LNCaP clone FGC (cell line): ENCODE measurements at regions not wholly inside any gene's neighbourhood (a gene's known extent, or its start where the extent isn't known, plus 50 kb on each side); places are given as distances from the start of the nearest gene placed in this dataset.

Experiments used
- DNase-seq: peaks from one replicate; pipeline ENCODE4 v3.0.0-alpha.2; 2011; ENCODE audit warnings: low read depth
- H3K4me3 ChIP-seq: 2 replicates; pipeline ENCODE4 v1.5.1; 2011; ENCODE audit warnings: mild to moderate bottlenecking, low read depth, low read length, control low read depth
- TF ChIP-seq, protein P1 (sequence below): IDR thresholded peaks from 2 replicates; pipeline ENCODE4 v1.5.1; 2012; ENCODE audit warnings: mild to moderate bottlenecking; ENCODE audit not compliant: control insufficient read depth, insufficient read depth; ENCODE audit errors: extremely low read depth

DNA sequence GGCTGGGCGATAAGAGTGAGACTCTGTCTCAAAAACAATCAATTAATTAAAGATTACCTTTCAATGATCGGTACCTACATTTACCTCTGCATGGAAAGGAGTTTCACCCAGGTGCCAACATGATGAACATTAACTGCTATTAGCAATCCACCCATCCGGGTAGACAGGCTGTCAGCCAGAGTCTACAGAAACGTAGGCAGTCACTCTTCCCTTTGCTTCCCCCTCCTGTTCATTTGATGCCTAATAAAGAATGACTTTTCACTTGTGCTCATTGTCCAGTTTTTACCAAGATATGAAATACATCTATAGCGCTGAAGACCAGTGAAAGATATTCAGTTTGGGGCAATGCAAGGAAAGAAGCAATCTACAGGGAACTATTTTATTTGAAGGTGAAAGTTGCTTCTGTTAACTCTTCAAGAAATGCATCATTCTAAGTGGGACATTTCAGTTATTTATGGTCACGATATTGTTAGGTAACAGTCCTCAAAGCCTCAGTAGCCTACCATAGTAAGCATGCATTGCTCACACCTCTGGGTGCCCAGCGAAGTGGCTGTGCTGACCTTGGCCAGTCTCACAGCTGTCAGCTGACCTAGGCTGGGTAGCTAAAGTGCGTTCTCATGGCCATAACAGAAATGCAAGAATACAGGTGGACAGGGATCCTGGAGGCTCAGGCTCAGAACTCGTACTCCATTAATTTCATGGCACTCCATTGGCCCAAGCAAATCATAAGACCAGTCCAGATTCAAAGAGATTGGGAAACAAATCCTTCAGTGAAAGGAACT is 87.2 kb upstream of the DMRT1 start:
- DNase-seq = no peak
- TF ChIP-seq, protein P1, sequence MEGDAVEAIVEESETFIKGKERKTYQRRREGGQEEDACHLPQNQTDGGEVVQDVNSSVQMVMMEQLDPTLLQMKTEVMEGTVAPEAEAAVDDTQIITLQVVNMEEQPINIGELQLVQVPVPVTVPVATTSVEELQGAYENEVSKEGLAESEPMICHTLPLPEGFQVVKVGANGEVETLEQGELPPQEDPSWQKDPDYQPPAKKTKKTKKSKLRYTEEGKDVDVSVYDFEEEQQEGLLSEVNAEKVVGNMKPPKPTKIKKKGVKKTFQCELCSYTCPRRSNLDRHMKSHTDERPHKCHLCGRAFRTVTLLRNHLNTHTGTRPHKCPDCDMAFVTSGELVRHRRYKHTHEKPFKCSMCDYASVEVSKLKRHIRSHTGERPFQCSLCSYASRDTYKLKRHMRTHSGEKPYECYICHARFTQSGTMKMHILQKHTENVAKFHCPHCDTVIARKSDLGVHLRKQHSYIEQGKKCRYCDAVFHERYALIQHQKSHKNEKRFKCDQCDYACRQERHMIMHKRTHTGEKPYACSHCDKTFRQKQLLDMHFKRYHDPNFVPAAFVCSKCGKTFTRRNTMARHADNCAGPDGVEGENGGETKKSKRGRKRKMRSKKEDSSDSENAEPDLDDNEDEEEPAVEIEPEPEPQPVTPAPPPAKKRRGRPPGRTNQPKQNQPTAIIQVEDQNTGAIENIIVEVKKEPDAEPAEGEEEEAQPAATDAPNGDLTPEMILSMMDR = no peak
- no peak overlapping the region for H3K4me3 ChIP-seq

DNA sequence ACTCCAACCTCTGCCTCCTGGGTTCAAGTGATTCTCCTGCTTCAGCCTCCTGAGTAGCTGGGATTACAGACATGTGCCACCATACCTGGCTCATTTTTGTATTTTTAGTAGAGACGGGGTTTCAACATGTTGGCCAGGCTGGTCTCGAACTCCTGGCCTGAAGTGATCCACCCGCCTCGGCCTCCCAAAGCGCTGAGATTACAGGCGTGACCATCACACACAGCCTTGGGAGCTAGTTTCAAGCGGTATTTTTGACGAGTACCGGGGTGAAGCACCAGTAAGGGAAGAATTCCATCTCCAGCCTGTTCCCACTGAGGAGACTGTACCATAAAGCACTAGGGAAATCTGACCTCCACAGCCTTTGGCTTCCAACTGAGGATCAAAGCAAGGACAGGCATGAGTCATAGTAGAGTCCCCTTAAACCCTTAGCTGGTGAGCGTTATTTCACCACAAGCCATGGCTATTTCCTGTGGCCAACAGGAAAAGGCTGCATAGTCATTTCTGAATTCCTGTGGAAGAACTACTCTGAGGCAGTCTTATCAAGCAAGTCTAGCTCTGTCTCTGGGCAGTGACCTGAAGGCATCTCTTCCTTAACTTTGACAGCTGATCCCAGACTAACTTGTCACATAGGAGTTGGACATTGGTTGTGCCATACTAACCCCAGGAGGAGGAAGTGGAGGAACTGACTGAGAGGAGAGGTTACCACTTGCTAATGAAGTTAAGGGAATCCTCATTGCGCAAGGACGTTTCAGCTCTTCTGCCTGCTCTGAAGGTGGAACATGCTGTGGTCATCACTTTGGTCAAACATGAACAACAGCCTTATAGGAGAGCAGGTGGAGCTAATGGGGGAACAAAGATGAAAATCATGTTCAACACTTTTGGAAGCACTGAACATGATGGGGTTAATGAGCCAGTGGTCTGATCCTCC is 85.8 kb upstream of the DMRT1 start:
- TF ChIP-seq, protein P1 = no peak
- H3K4me3 ChIP-seq = no peak overlapping the region
- DNase-seq = no peak

DNA sequence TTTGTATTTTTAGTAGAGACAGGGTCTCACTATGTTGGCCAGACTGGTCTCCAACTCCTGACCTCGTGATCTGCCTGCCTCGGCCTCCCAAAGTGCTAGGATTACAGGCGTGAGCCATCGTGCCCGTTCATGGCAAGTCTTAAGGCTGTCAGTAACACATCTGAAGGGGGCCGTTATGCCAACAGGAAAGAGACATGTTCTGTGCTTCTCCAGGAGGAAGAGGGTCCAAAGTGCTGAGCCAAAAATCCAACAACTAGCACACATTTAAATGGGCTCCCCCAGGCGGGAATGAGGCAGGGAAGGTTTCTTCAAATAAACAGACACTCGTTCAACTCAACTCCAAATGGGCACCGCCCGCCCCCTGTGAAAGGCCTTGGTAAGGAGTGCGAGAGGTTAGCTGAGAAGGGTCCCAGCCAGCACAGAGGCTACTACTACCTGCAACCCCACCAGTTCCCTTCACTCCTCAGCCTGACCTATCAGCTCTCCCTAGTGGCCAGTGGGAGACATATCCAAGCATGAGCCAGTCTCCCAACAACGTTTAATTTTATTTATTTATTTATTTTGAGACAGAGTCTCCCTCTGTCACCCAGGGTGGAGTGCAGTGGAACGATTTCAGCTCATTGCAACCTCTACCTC is 84.1 kb upstream of the DMRT1 start:
- DNase-seq = no peak
- no peak overlapping the region for H3K4me3 ChIP-seq

GRCh38 chr9:758146-758545 is 83.4 kb upstream of the DMRT1 start:
- TF ChIP-seq, protein P1 = no peak
- DNase-seq = no peak
- no peak overlapping the region for H3K4me3 ChIP-seq

More for the DNA sequence above, 84.1 kb upstream of the DMRT1 start:
- TF ChIP-seq, protein P1 = peak; percentile 58

- H3K4me3 ChIP-seq = no peak overlapping the region
- no peak for DNase-seq
- TF ChIP-seq, protein P1 = no peak
Observed at GRCh38 chr9:759541-759940, 82.0 kb upstream of the DMRT1 start.

DNA sequence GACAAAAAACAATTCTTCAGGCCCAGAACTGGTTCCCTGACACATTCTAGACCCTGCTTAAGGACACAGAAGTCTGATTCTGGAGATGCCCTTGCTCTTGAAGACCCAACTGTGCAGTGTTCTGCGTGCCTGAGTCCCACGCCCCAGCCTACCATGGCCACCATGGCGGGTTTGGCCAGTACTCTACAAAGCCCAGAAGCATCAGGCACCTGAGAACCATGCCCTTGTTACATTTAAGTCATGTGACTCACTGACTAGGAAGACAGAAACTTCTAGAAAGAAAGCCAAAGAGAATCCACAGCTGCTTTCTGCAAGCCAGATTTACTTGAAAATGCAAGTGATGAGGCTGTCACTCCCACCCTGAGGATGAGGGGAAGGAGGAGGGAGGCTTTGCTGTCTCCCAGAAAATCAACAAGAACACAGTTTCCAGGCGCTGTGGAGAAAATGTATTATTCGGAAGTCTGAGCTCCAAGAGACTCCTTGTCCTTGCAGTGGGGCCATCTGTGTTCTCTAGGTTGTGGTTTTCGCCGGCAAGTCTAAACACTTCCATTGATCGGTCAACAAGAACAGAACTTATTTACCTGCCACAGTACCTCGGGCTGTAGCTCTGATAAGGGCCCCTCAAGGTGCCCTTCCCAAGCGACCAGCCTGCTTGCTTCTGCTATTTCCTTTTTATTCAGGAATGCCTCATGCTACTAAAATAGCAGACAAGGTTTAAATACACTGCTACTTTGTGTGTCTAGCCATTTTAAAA is 81.3 kb upstream of the DMRT1 start:
- TF ChIP-seq, protein P1 = no peak
- DNase-seq = no peak
- no peak overlapping the region for H3K4me3 ChIP-seq
